ENCODE measurements at regions not wholly inside any gene's neighbourhood (a gene's known extent, or its start where the extent isn't known, plus 50 kb on each side); places are given as distances from the start of the nearest gene placed in this dataset.
"Not testable (repeated sequence)": the region's sequence is repeated elsewhere in the genome, so short reads cannot be mapped to it uniquely, and the experiment has no call there.

DNA sequence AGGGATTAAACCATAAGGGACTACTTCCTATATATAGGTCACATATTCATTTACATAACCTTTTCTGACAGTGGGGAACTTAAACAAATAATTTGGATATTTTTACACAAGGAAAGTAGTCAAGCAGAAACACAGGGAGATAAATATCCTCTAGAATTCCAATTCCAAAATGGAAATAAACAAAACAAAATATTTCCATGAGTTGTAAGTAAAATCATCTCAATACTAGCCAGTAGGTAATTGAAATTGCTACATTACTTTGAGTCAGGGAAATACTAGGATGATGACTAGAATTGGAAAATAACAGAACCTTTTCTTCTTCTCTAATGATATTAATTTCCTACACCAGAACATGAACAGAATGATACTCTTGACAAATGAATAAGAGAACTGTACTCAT lies 1308.1 kb upstream of the GJE1 start:
- intact Hi-C loops (cut with DNase I), result no loop called here
- DNase-seq, result no peak

DNA sequence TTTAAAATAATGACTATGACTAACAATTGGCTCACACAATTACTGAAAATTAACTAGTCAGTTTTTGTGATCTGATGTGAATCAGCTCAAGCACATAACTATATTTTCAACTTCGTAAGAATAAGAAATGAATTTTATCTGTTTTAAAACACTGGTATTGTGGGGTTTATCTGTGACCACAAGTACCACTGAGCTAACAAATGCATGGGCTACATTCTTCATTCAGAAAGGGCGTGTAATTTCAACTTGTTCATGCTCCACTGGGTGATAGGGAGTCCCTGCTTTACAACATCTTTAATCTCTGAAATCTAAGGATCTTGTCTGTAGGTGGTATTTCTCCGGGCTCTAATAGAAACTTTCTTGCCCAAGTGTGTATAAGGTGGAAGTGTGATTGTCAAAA lies 1311.5 kb upstream of the GJE1 start:
- intact Hi-C loops (cut with DNase I), result no loop called here
- no peak for DNase-seq

DNA sequence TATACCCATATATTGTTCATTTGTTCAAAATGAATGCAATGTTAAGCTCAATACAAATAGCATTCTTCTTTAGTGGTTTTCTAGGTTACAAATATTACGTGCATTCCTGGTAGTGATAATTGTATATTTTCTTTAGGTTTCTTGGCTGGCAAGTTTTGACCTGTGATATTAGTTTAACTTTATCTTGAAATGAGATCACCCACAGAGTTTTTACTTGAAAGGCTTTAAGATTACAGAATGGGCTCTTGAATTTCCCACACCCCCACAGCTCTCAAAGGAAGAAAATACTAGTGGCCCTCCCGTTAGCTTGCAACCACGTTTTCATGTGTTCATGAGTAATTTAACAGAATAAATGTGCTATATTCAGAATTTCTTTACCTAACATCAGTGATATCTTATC lies 1315.5 kb upstream of the GJE1 start:
- intact Hi-C loops (cut with DNase I), result no loop called here
- DNase-seq, result no peak

DNA sequence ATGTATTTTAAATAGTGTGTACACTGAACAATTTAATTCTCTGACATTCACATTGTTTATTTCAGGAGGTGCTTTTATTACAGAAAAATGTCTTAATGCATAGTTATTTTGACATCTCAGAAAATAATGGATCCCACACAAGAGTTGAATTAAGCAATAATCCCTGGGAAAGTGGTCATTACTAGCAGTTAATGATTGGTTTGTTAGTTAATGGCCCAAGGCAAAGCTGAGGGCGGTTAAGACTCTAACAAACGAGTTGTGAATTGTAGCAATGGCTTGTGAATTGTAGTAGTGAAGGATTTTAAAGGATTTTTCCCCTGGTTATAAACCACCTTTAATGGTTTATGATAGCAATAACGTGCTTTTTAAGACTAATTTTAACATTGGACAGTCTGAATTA lies 1316.0 kb upstream of the GJE1 start:
- DNase-seq, result no peak
- intact Hi-C loops (cut with DNase I), result no loop called here

DNA sequence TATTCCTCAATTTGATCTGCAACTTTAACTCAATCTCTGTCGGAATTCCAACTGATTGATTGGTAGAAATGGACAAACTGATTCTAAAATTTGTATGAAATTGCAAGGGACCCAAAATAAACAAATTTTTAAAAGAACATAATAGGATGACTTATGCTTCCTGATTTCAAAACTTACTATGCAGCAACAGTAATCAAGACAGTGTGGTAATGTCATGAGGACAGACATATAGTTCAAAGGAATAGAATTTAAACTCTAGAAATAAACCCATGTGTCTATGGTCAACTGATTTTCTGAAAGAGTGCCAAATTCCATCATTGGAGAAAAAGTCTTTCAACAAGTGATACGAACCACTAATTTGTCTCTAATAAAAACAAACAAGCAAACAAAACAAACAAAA lies 1320.1 kb upstream of the GJE1 start:
- intact Hi-C loops (cut with DNase I), result no loop called here
- no peak for DNase-seq

DNA sequence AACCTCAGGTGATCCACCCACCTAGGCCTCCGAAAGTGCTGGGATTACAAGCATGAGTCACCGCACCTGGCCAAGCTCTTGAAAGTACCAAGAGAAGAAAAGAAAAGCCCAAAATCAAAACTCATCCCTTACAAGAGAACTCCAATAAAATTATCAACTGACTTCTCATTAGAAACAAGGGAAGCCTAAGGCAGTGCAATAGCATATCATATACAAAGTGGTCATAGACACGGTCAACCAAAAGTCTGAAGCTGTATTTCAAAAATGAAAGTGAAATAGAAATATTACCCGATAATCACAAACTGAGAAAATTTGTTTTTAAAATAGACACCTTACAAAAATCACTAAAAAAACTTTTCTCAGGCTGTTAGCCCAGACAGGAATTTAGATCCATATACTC lies 1321.1 kb upstream of the GJE1 start:
- no peak for DNase-seq
- intact Hi-C loops (cut with DNase I), result no loop called here

DNA sequence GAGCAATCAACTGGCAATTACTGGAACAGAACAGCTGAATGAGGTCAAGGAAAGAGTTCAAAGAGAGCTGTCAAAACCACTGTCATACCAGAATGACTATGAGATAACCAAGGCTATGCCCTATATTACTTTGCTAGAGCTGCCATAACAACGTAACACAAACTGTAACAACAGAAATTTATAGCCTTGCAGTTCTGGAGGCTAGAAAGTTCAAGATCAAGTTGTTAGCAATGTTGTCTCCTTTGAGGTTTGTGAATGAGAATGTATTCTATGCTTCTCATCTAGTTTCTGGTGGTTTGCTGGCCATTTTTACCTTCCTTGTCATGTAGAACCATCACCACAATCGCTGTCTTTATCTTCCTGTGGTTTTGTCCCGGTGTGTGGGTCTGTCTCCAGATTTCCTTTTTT lies 1323.0 kb upstream of the GJE1 start:
- no peak for DNase-seq
- intact Hi-C loops (cut with DNase I), result no loop called here

DNA sequence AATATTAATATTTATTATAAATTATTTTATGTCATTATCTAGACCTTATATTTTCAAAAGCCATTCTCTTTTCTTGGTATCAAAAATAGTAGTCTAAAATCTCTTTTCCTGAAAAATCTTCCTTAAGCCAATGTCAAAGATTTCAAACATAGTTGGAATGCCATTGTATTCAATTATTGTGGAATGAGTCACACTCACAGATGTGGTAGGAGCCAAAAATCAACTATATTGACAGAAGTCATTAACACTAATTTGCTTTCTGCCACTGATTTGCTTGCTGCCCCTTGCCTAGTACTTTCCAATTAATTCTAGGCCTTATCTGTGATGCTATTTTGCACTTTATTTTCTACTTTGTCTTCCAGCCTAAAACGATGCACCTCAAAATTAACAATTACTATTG lies 1326.3 kb upstream of the GJE1 start:
- intact Hi-C loops (cut with DNase I), result no loop called here
- no peak for DNase-seq

DNA sequence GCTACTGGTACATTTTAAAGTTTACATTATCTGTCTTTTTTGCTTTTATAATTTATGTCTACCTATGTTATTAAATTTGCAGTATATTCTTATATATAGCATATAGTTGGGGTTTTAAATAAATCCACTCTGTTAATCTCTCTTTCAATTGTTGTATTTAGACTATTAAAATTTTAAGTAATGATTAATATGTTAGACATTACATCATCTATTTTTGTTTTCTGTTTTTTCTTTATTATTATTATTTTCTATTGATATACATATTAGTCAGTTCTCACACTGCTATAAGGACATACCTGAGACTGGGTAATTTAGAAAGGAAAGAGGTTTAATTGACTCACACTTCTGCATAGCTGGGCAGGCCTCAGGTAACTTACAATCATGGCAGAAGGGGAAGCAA lies 1338.2 kb upstream of the GJE1 start:
- DNase-seq, result no peak
- intact Hi-C loops (cut with DNase I), result no loop called here

DNA sequence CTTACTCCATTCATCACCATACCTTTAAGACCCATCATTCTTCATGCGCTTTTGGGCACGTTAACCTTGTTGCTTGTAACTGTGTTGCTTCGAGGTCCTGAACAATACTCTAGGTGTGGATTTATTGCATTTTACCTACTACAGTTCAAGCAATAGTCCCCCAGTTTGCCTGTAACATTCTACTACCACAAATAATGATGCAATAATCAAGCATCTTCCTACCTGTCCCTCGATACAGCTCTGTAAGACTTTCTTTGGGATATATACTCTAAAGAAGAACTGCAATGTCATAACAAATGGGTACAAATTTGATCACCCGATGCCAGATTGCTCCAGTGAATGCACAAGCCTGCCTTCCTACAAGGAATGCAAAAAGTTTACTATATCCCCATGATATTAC lies 1342.6 kb upstream of the GJE1 start:
- intact Hi-C loops (cut with DNase I), result no loop called here
- no peak for DNase-seq

DNA sequence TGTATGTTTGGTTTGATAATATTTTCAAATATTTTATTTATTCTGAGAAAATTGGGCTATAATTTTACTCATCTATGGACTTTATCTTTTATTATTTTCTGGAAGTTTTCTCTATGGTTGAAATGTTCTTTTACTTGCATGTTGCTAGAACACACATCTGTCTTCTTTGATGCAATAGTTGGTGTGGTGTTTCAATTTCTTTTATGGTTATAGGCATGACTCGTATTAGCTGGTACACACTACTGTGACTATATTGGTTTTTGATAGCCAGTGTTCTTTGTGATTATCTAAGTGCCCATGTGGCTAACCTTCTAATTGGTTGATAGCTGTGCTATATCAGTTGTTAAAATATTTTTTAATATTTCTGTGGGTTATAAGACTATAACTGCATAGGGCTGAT lies 1343.3 kb upstream of the GJE1 start:
- no peak for DNase-seq
- intact Hi-C loops (cut with DNase I), result no loop called here

DNA sequence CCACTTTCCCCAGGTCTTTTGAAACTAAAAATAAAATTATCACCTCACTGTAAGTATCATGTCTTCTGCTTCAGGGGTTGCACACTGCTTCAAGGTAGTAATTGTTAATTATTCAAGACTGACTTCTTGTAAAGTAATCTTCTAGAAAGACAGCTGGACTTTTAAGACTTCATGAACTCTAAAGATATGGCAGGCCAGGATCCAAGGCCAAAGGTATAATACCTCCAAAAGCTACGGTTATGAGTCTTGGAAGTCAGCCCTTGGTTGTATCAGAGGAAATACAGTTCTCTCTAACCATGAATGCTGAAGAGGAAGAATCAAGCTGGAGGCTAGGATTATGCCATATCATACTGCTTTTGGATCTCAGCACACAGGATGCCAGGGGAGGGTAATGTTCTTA lies 1346.8 kb upstream of the GJE1 start:
- DNase-seq, result no peak

DNA sequence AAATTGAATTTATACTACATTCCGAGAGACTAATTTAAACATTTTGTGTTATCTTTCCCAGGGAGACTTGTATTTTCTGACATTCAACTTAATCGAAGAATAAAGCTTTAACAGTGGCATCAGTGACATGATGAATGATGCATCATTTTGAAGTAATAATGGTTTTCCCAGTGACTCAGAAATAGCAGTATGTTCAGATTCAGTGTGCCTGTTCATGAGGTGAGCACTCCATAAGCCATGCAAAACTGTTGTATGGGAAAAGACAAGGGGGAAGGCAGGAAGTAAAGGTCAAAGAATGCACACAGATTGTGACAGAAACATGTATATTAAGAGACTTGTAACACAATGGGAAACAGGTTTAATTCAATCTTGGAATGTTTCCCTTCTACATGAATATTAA lies 1348.2 kb upstream of the GJE1 start:
- intact Hi-C loops (cut with DNase I), result no loop called here
- no peak for DNase-seq

More for the DNA sequence above, 1346.8 kb upstream of the GJE1 start:
- intact Hi-C loops (cut with DNase I), result no loop called here

DNA sequence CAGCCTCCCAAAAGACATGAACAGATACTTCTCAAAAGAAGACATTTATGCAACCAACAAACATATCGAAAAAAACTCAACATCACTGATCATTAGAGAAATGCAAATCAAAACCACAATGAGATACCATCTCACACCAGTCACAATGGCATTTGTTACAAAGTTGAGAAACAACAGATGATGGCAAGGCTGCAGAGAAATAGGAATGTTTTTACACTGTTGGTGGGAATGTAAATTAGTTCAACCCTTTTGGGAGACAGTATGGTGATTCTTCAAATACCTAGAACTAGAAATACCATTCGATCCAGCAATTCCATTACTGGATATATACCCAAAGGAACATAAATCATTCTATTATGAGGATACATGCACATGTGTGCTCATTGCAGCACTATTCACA lies 1349.2 kb upstream of the GJE1 start:
- intact Hi-C loops (cut with DNase I); DNase-seq: not testable (repeated sequence)

DNA sequence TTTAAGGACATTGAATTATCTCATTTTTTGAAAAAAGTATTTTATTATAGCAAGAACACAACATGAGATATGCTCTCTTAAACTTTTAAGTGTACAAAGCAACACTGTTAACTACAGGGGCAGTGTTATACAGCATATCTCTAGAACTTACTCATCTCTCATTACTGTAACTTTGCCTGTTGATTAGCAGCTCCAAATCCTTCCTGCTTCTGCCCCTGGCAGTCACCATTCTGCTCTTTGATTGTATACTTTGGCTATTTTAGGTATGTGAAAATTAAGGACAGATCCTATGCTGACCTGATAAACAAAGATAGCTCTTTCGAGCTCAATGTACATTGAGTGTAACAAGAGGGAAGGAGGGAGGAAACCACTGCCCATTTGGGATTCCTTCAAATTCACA lies 1349.8 kb upstream of the GJE1 start:
- no peak for DNase-seq
- intact Hi-C loops (cut with DNase I), result no loop called here

DNA sequence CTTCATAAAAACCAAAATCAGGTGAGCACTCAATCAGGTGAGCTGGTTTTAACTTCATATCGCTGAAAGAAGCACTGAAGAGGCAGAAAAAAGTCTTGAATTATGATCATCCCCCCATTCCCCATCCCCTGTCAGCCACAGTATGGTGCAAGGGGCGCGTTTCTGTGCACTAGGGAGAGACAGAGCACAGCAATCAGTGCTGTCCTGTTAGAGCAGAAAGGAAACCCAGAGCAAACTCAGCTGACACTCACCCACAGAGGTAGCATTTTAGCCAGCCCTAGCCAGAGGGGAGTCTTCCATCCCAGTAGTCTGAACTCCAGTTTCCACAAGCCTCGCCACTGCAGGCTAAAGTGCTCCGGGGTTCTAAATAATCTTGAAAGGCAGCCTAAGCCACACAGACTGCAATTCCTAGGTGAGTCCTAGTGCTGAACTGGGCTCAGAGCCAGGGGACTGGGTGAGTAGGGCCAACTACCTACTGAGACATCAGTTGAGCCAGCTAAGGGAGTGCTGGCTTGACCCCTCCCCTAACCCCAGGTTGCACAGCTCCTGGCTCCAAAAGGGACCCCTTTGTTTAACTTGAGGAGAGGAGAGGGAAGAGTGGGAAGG lies 1352.6 kb upstream of the GJE1 start:
- intact Hi-C loops (cut with DNase I), result no loop called here
- no peak for DNase-seq

DNA sequence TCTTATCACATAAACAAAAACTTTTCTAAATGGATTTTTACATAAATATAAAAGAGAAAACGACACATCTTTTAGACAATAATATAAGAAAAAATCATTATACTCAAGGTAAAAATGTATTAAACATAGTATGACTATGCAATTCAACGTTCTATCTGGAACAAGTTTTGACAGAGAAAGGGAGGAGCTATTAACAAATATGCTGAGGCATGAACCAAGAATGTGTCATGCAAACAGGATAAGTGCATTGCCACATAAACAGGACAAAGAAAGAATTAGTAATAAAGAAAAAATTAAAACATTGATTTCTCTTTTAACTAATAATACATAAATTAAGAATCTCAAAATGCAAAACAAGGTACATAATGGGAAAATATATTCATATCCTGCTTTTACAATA lies 1353.4 kb upstream of the GJE1 start:
- DNase-seq, result no peak
- intact Hi-C loops (cut with DNase I), result no loop called here

DNA sequence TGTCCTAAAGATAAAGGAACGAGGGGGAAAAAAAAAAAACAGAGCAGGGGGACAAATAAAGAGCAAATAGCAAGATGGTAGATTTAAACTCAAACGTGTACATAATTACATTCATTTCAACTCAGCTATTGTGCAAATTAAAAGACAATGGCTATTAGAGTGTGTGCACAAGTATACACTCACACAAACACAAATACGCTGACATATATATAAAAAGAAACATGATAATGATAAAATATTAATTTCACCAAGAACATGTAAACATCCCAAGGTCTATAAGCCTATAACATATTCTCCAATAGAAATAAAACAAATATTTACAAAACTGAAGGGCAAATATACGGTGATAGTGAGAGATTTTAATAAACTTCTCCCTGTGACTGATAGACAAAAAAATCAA lies 1354.9 kb upstream of the GJE1 start:
- DNase-seq, result no peak
- intact Hi-C loops (cut with DNase I), result no loop called here

DNA sequence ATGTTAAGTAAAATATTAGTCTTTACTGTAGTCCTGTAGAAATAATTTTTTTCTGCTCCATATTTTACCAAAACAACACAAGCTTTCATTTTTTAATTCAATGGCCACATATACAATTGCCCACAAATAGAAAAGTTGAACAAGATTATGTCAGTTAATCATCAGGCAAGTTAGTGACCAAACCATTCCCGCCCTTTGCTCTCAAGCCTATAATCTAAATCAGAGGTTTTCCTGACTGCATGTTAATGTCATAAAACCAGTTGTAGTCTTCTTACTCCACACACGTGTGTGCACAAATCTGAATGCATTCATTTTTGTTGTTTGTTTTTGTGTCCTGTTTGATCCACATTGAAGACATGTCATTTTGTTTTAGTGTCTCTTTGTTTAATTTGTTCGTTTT lies 1357.7 kb upstream of the GJE1 start:
- no peak for DNase-seq
- intact Hi-C loops (cut with DNase I), result no loop called here

DNA sequence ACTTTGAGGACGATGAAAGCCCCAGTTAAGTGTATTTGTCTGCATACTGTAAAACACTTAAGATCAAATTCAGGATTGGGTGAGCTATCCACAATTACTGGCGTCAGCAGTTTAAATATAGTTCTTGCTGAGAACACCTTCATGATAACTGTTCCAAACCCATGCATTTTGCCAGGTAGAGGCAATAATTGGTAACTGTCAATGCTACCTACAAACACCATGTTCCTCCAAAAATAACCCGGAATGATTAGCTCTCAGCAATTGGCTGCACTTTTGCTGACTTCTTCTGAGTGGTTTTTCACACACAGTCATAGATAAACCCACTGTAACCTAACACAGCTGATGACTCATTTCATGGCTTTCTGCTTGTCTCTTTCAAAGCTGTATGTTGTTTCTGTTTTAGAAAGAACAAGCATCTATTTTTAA lies 1358.6 kb upstream of the GJE1 start:
- peak in 16 of 42 donors; percentile 2 to 67 (median 28) for DNase-seq

DNA sequence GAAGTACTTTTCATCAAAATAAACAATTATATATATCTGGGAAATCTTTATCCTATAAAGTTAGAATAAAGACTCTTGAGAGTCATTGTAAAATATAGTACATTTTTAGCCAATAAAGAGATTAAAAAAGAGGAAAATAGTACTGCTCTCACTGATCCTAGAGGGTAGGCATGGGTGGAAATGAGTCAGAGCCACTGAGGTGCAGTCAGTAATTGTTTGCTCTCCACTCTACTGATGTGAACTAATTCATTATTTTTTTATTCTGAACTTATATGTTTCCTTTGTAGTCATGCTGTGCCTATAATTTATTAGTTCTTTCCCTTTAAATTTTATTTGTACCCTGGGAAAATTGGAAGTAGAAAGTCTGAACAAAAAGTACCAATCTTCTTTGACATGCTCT lies 1359.4 kb upstream of the GJE1 start:
- intact Hi-C loops (cut with DNase I), result no loop called here
- peak in 12 of 42 donors; percentile 3 to 56 (median 21) for DNase-seq

More for the DNA sequence above, 1358.6 kb upstream of the GJE1 start:
- intact Hi-C loops (cut with DNase I), result no loop called here

DNA sequence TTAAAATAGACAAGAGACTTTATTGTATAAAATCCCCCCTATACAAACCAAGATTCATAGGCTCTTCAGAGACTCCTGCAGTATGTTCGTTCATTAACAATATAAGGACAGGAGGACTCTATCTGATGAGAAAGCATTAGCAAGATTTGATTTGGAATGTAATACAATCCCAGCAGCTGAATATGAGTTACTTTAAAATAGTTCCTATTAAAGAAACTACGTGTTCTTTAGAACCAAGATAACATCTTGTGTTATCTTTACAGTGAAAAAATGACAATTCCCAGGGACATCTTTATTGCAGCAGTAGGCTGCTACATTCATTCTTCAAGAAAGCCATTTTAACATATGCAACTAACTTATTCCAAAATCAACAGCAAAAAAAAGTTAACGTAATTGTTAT lies 1360.1 kb upstream of the GJE1 start:
- DNase-seq, result no peak
- intact Hi-C loops (cut with DNase I), result no loop called here

All from head of caudate nucleus (tissue), 42 donors.